NCI-H226 (cell line): ENCODE measurements at regions not wholly inside any gene's neighbourhood (a gene's known extent, or its start where the extent isn't known, plus 50 kb on each side); places are given as distances from the start of the nearest gene placed in this dataset.

ENCODE experiments used
- DNase-seq: peaks from one replicate; pipeline ENCODE4 v3.0.0-alpha.2; 2015

DNA sequence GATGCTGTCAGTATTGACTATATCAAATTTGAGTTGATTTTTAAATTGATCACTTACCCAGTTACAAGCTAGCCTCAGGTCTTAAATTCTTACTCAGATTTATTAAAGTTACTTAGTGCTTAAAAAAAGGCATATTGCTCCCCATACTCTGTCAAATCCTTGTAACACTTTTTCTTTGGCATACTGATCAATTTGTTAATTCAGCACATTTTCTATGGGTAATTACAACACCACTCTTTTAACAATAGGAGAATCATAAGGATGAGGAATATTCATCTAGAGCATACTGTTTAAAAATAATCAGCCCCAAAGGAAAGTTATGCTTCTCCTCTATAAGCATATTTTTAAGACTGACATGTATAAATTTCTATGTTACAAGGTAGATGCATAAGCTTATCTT is 482.5 kb downstream of the PABPC4L start:
- DNase-seq: no peak

DNA sequence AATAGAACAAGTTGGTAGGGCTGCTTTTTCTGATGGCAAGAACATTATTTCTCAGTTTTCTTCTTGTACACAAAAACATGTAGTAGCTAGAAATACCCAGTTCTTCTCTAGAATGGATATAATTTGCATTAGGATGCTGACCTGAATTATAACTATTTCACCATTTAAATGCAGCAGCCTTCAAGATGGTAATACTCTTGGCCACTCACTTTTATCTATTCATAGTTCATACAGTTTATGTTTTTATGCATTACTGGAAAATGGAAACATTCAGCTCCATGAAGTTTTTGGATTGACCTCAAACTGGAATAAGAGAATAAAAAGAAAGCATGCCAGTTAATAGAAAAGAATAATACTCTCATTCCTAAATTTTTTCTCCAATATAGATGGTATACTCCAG is 487.4 kb downstream of the PABPC4L start:
- no peak for DNase-seq

DNA sequence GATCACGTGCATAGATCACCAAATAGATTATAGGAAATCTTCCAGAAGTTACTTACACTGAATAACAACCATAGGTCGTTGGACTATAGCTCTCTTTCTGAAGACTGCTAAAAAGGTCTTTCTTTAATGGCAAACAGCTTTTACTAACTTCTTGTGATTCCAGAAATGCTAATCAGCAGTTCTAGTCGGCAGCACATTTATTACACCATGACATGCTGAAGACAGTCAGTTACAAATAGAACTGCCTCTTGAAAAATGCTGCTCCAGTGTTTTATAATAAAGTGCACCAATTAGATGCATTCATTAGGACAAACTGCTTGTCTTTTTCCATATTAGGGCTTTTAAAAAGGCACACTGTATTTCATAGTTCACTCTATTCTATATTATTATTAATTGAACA is 488.2 kb downstream of the PABPC4L start:
- no peak for DNase-seq

DNA sequence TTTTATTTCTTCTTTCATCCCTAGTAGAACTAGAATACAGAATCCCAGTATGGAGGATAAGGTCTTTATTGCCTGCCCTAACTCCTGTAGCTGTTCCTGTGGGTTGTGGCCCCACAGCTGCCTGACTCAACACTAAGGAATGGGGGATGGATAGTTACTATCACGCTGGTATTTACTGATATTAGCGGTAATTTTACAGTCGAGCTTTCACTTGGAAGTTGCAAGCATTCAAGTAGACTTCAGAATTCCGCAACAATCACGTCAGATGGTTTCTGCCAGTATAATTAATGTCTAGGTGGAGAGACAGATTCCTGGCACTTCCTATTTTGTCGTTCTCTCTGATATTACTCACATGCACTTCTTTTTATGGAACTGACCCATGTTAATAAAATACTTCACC is 489.8 kb downstream of the PABPC4L start:
- DNase-seq: peak; percentile 97

- DNase-seq: no peak
Observed at GRCh38 chr4:133694416-133694815, 507.2 kb downstream of the PABPC4L start.

GRCh38 chr4:133683967-133684366 is 517.6 kb downstream of the PABPC4L start:
- DNase-seq: no peak

DNA sequence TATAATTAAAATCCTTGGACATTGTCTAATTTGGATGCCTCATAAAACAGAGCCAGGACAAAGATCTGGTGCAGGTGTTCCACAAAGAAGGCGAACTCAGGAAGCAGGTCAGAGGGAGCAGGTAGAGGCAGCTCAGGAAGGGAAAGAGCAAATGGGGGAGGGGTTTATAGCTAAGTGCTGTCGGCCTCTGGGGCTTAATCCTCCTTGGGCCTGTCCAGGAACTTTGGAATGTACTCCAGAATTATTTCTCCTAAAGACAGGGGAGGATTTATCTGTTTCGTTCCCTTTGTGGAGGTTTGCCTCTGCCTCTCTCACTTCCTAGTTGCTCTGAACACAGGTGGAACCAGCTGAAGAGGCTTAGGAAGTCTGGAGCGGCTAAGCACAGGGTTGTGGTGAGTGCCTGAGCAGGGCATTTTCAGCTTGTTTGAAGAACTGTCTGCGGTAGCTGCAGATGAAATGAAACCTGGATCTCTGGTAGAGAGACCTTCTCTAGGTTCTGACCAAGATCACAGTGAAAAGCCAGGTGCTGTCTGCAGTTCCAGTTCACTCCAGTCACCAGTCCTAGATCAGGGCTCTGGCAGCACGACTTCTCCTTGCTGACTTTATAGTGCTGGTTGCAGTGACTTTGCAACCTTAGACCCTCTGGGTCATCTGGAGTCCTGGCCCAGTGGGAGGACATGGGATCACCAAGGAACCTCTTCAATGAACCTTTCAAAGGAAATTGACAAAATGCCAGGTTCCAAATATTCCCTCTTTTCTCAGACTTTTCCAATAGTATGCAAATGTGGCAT is 519.2 kb downstream of the PCDH10 start:
- no peak for DNase-seq

DNA sequence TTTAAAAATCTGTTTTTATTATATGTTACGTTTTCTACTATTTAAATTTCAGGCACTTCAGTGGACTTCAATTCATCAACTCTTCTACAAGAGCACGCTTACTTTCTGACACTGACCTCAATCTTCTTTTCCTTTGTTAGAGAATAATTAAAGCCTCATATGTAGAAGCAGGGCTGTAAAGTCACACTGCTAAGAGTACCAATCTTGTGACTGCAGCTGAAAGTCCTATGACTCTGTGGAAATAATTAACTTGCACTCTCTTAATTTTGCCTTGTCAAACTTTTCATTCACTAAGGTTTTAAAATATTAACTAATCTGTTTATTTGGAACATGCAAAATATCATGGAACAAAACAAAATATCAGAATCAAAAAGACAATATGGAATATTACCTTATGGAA is 498.1 kb downstream of the PCDH10 start:
- DNase-seq: no peak

GRCh38 chr4:133641191-133641590 is 492.1 kb downstream of the PCDH10 start:
- no peak for DNase-seq

DNA sequence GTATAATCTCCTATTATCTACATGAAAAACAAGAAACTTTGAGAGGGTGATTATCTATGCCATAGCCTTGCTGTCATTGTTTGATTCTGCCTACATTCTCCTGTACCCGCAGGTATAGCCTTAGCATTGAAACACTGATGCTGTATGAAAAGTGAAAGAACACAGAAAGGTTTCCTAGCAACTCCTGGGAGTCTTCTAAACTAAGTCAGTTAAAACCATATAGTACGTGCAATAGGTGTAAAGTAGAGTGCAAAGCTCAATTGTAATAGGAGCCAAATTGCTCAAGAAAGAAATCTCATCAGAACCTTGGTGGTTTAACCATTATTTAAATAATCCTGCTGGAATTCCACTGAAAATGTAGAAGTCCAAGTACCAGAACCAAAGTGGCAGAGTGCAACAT is 489.7 kb downstream of the PCDH10 start:
- no peak for DNase-seq

GRCh38 chr4:133637161-133637560 is 488.1 kb downstream of the PCDH10 start:
- no peak for DNase-seq

GRCh38 chr4:133624744-133625143 is 475.6 kb downstream of the PCDH10 start:
- DNase-seq: no peak

- no peak for DNase-seq
Observed at GRCh38 chr4:133623847-133624246, 474.8 kb downstream of the PCDH10 start.

DNA sequence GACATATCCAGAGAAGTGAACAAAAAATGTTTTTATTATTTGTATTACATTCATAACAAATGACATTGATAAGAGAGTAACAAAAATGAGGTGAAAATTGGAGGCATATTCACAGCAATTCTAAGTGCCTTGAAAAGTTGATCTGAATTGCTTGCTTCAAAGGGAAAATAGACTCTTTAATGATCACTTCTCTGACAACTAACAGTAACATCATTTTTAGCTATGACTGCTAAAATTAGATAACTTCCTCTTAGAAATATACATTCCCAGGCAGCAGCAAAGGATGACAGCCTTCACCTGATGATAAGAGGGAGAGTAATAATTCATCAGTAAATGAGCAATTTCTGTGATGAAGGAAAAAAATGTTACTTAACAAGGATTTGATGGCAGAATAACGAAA is 472.5 kb downstream of the PCDH10 start:
- DNase-seq: no peak

GRCh38 chr4:133620555-133620954 is 471.5 kb downstream of the PCDH10 start:
- DNase-seq: no peak

DNA sequence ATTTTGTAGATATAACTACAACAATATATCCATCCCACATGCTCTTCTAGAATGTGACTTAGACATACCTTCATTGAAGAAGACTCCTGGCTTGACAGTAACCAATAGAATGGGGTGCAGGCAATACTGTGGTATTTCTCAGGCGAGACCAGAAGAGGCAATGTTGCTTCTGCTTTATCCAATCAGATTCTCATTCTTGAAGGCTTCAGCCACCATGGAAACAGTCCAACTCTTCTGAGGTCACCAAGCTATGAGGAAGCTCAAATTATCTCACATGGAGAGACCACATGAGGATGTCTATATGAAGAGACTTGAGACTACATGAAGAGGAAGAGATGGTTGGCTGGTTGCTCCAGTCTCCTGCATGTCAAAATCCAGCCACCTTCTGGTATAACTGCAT is 469.9 kb downstream of the PCDH10 start:
- no peak for DNase-seq

DNA sequence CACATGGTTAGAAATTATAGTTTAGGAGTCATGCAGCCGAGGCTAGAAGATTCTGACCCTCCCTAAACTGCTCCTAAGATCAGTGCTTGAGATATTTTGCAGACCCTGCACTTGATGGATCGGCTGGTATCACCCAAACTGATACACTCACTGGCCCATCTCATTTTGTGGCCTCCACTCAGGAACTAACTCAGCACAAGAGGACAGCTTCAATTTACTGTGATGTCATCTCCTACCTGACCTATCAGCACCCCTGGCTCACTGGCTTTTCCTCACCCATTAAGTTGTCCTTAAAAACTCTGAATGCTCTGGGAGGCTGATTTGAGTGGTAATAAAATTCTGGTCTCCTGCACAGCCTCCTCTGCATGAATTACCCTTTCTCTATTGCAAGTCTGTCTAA is 450.9 kb downstream of the PCDH10 start:
- DNase-seq: no peak

- DNase-seq: no peak
Observed at GRCh38 chr4:133598779-133599178, 449.7 kb downstream of the PCDH10 start.

DNA sequence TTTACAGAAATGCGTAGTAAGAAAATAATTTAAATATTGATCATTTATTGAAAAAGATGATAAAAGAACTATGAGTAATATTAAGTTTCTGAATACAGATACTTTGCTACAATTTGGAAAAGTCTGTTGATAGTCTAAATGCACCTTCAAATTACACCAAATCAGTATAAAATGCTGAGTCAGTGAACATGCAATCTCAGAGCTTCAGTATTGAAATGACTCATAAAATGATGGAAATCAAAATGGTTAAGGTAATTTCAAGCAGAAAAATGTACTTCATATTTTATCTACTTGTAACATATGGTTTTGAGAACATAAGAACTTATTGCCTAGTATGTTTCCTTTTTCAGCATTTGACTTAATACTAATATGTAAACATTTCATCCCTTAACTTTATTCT is 448.2 kb downstream of the PCDH10 start:
- DNase-seq: no peak

DNA sequence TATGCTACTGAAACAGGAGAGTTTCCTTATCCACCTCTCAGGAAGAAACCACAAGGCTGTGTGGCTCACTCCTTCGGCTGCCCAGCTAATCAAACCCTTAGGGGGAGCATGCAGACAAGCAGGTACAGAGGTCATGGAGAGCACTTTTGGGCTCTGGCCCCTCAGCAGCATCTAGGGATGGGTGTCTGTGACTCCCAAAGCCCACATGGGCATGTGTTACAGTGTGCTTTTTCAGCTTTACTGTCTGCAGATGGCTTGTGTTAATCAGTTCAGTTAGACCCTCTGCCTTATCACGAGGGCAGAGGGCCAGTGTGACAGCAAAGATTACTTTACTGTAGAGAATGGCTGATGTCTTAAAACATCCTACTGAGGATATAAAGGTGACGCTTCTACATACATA is 447.4 kb downstream of the PCDH10 start:
- peak; percentile 25 for DNase-seq

GRCh38 chr4:133594390-133595207 is 445.5 kb downstream of the PCDH10 start:
- DNase-seq: peak; percentile 32

GRCh38 chr4:133593764-133594163 is 444.7 kb downstream of the PCDH10 start:
- DNase-seq: no peak

- no peak for DNase-seq
Observed at GRCh38 chr4:133592591-133592990, 443.5 kb downstream of the PCDH10 start.

DNA sequence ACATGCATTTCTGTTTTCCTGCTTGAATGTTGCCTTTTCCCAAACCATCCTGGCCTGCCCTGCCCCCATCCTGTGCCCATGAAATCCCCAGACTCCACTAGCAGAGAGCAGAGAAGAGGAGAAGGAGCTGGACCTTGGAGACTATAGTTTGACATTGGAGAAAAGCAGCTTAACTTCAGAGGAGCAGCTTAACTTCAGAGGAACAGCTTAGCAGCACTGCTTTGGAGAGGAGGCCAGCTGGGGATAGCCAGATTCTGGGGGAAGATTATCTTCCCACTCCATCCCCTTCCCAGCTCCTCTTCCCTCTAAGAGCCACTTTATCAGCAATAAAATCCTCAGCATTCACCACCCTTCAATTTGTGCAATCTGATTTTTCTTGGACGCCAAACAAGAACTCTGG is 443.0 kb downstream of the PCDH10 start:
- DNase-seq: no peak
